ENCODE measurements at regions not wholly inside any gene's neighbourhood (a gene's known extent, or its start where the extent isn't known, plus 50 kb on each side); places are given as distances from the start of the nearest gene placed in this dataset.

DNA sequence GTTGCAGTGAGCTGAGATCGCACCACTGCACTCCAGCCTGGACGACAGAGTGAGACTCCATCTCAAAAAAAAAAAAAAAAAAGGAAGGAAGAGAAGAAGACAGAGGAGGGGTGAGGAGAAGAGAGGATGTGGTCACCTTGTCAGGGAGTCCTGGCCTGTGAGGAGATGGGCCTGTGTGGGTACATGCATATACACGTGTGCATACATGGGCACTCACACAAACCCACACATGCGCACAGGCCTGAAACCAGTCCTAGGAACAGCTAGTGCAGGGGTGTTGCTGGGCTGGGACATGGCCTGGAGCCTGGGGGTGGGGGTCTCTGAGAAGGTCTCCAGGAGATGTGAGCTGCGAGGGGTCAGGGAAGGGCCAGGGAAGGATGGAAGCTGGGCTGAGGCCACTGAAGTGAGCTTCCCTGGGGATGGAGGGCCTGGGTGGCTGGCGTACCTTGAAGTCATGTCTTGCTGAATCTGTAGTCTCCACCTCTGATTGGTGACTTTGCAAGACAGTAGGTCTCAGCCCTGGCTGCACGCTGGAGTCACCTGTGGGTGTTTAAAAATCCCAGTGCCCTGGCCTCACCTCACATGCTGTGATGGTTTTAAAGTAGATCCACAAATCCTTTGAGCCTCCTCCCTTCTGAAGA lies 72.4 kb downstream of the MRM1 start:
- TF ChIP-seq, protein P1, sequence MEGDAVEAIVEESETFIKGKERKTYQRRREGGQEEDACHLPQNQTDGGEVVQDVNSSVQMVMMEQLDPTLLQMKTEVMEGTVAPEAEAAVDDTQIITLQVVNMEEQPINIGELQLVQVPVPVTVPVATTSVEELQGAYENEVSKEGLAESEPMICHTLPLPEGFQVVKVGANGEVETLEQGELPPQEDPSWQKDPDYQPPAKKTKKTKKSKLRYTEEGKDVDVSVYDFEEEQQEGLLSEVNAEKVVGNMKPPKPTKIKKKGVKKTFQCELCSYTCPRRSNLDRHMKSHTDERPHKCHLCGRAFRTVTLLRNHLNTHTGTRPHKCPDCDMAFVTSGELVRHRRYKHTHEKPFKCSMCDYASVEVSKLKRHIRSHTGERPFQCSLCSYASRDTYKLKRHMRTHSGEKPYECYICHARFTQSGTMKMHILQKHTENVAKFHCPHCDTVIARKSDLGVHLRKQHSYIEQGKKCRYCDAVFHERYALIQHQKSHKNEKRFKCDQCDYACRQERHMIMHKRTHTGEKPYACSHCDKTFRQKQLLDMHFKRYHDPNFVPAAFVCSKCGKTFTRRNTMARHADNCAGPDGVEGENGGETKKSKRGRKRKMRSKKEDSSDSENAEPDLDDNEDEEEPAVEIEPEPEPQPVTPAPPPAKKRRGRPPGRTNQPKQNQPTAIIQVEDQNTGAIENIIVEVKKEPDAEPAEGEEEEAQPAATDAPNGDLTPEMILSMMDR (IDR thresholded peaks at IDR 0.05), result no peak
- no peak for TF ChIP-seq ZFX (IDR thresholded peaks at IDR 0.05; ENCODE audit: borderline replicate concordance)
